GM12875 (cell line): ENCODE measurements at regions not wholly inside any gene's neighbourhood (a gene's known extent, or its start where the extent isn't known, plus 50 kb on each side); places are given as distances from the start of the nearest gene placed in this dataset.

Source experiments
- H3K4me3 ChIP-seq: one replicate; pipeline ENCODE4 v1.5.1; 2011; ENCODE audit warnings: low read depth, low read length, control low read depth
- CTCF ChIP-seq: IDR thresholded peaks from 2 replicates; pipeline ENCODE4 v1.5.1; 2011; ENCODE audit warnings: low read depth, mild to moderate bottlenecking, control low read depth, inconsistent platforms, low read length, moderate library complexity, borderline replicate concordance; ENCODE audit not compliant: insufficient read depth

DNA sequence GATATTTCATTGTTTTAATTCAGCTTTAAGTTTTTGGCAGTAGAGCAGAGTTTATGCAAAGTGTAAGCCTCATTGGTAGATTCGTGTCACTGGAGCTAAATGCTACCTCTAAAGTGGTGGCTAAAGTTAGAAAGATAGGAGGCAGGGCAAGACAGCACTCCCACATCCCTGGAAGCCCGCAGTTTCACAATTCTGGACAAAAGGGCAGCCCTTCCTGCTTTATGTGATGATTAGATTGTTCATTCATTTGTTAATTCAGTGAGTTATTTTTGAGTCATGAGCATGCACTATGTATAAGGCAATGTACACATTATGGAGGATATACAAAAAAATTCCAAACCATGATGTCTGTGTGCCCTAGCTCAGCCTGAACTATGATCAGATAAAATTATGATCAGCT, 52.1 kb upstream of the EIF3M start:
- no peak for TF ChIP-seq CTCF
- no peak overlapping the region for H3K4me3 ChIP-seq

- no peak for TF ChIP-seq CTCF
- H3K4me3 ChIP-seq = no peak overlapping the region
Observed at GRCh38 chr11:32529994-32530588, 53.5 kb upstream of the EIF3M start.

DNA sequence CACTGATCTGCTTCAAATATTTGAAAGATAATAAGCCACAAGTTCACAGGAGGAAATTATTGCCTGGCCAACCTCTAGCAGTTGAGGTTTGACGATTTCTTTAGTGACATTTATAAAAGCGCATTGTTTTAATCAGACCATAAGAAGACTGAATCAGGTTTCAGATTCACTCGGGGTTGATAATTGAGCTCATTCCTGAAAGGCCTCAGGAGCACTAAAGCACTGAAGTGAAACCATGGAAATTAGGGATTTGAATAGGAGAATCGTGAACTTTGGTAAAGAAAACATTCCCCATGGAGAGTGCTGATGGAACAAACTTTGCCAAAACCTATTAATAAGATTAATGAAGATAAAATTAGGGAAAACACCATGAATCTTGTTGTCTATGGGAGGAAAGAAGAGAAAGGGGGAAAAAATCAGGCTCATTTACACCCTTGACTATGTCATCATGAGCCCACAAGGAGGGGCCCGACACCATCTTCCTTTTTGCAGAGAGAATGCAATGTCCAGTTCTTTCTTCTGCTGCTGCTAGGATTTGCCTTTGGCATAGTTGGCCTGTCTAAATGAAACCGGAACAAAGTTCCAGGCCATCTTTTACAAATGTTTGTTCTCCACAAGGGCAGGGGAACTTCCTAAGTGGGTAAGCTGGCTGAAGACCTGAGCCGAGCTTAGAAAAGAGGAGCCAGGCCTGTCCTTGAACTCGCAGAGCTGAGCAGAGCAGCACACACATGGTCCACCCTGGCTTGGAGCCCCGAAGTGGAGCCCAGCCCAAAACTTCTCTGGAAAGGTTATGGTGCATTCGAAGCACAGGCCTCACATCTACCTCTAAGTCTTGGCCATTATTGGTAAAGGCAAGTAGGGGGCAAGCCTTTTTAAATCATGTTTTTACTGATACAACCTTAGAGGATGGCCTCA, 56.1 kb upstream of the EIF3M start:
- TF ChIP-seq CTCF = no peak
- no peak overlapping the region for H3K4me3 ChIP-seq

GRCh38 chr11:32526760-32527159, 56.9 kb upstream of the EIF3M start:
- TF ChIP-seq CTCF = no peak
- H3K4me3 ChIP-seq = no peak overlapping the region

- TF ChIP-seq CTCF = no peak
- no peak overlapping the region for H3K4me3 ChIP-seq
Observed at GRCh38 chr11:32511926-32512325, 71.7 kb upstream of the EIF3M start.

GRCh38 chr11:32510039-32510438, 73.6 kb upstream of the EIF3M start:
- no peak for TF ChIP-seq CTCF
- no peak overlapping the region for H3K4me3 ChIP-seq

- TF ChIP-seq CTCF = no peak
- no peak overlapping the region for H3K4me3 ChIP-seq
Observed at GRCh38 chr11:32508780-32509179, 73.4 kb upstream of the WT1 start.
